Breast epithelium (tissue), 4 donors: ENCODE measurements at regions not wholly inside any gene's neighbourhood (a gene's known extent, or its start where the extent isn't known, plus 50 kb on each side); places are given as distances from the start of the nearest gene placed in this dataset.

Experiments used
- DNase-seq, 2 donors: peaks; one replicate each; pipeline ENCODE4 v3.0.0-alpha.2; 2019; ENCODE audit warnings: low spot score in 2 of 2
- H3K27ac ChIP-seq, 2 donors: fragments of 200-600 bp; sonication (generic) in 1 of 2; one replicate each; pipeline ENCODE4 v1.5.1; 2016 to 2019; ENCODE audit warnings: mild to moderate bottlenecking in 1 of 2
- H3K27me3 ChIP-seq, 2 donors: fragments of 200-600 bp; sonication (generic) in 1 of 2; one replicate each; pipeline versions ENCODE4 v1.5.1 to v1.6.0; 2017 to 2019; ENCODE audit warnings: control low read depth in 1 of 2, mild to moderate bottlenecking in 1 of 2
- H3K36me3 ChIP-seq: fragments of 200-600 bp; one replicate; pipeline ENCODE4 v1.5.1; 2019
- H3K4me1 ChIP-seq, 2 donors: fragments of 200-600 bp; sonication (generic); one replicate each; pipeline ENCODE4 v1.5.1; 2016 to 2019; ENCODE audit warnings: control low read depth in 1 of 2
- H3K4me3 ChIP-seq, 3 donors: fragments of 200-600 bp; sonication (generic); 1 replicate in 2 of 3; 2 replicates in 1 of 3; pipeline ENCODE4 v1.5.1; 2016 to 2019; ENCODE audit warnings: mild to moderate bottlenecking in 3 of 3, moderate library complexity in 2 of 3
- H3K9me3 ChIP-seq, 2 donors: fragments of 200-600 bp; sonication (generic) in 1 of 2; one replicate each; pipeline ENCODE4 v1.5.1; 2016 to 2019; ENCODE audit warnings: control low read depth in 1 of 2
- CTCF ChIP-seq, 3 donors: fragments of 450-650 bp; IDR thresholded peaks; one replicate each; pipeline ENCODE4 v1.5.1; 2016 to 2017; ENCODE audit warnings: antibody characterized with exemption in 3 of 3, mild to moderate bottlenecking in 3 of 3, moderate library complexity in 3 of 3
- POLR2A ChIP-seq: fragments of 450-650 bp; IDR thresholded peaks from one replicate; pipeline ENCODE4 v1.6.1; 2016; ENCODE audit warnings: antibody characterized with exemption, mild to moderate bottlenecking, moderate library complexity
- POLR2AphosphoS5 ChIP-seq, 3 donors: sonication (generic); formaldehyde crosslinking; IDR thresholded peaks; one replicate each; pipeline ENCODE4 v1.6.1; 2017; ENCODE audit warnings: antibody characterized with exemption in 3 of 3
- intact Hi-C: fragments of 100-400 bp; cut with DNase I; formaldehyde crosslinking; loops from one replicate; pipeline ENCODE4 v1.15.1; 2023; ENCODE audit warnings: low total_unique reads

GRCh38 chr15:54859982-54860381, 336.8 kb downstream of the RSL24D1 start:
- H3K4me3 ChIP-seq: no peak overlapping the region
- TF ChIP-seq CTCF (IDR thresholded peaks at IDR 0.05): no peak
- intact Hi-C loops: no loop called here
- H3K36me3 ChIP-seq: no peaks in the 10 kb centered on the region
- H3K27me3 ChIP-seq: no peaks in the 10 kb centered on the region
- no peaks in the 10 kb centered on the region for H3K4me1 ChIP-seq
- DNase-seq: no peak
- H3K27ac ChIP-seq: no peak overlapping the region
- H3K9me3 ChIP-seq: peaks cover 6 to 18% of the 10 kb centered on the region in 2 donors

- Histone ChIP-seq H3K4me3 (no peak overlapping the region), H3K27ac (no peak overlapping the region), H3K36me3 (no peaks in the 10 kb centered on the region), H3K9me3 (peaks cover 6 to 15% of the 10 kb centered on the region in 2 donors), H3K27me3 (no peaks in the 10 kb centered on the region), H3K4me1 (no peaks in the 10 kb centered on the region)
- TF ChIP-seq POLR2AphosphoS5 (IDR thresholded peaks at IDR 0.05): no peak
- no peak for TF ChIP-seq CTCF (IDR thresholded peaks at IDR 0.05)
- no peak for TF ChIP-seq POLR2A
- no peak for DNase-seq
- intact Hi-C loops: no loop called here
Measured at GRCh38 chr15:54854667-54855066, 342.1 kb downstream of the RSL24D1 start.

- intact Hi-C loops: no loop called here
- Histone ChIP-seq H3K36me3 (no peaks in the 10 kb centered on the region), H3K27me3 (no peaks in the 10 kb centered on the region), H3K4me1 (no peaks in the 10 kb centered on the region), H3K9me3 (peaks cover 0 to 4% of the 10 kb centered on the region in 2 donors), H3K4me3 (no peak overlapping the region), H3K27ac (no peak overlapping the region)
- no peak for TF ChIP-seq POLR2A
- no peak for TF ChIP-seq CTCF (IDR thresholded peaks at IDR 0.05)
- TF ChIP-seq POLR2AphosphoS5 (IDR thresholded peaks at IDR 0.05): no peak
- no peak for DNase-seq
Measured at GRCh38 chr15:54850101-54850500, 346.6 kb downstream of the RSL24D1 start.

GRCh38 chr15:54843006-54843405, 353.7 kb downstream of the RSL24D1 start:
- Histone ChIP-seq H3K27ac (no peak overlapping the region), H3K4me3 (no peak overlapping the region), H3K27me3 (no peaks in the 10 kb centered on the region), H3K36me3 (no peaks in the 10 kb centered on the region), H3K4me1 (no peaks in the 10 kb centered on the region), H3K9me3 (no peaks in the 10 kb centered on the region)
- DNase-seq: no peak
- intact Hi-C loops: no loop called here
- no peak for TF ChIP-seq POLR2A
- no peak for TF ChIP-seq CTCF (IDR thresholded peaks at IDR 0.05)
- TF ChIP-seq POLR2AphosphoS5 (IDR thresholded peaks at IDR 0.05): no peak

GRCh38 chr15:54841701-54842305, 354.9 kb downstream of the RSL24D1 start:
- no peak overlapping the region for H3K4me3 ChIP-seq
- H3K36me3 ChIP-seq: no peaks in the 10 kb centered on the region
- H3K4me1 ChIP-seq: no peaks in the 10 kb centered on the region
- H3K27me3 ChIP-seq: no peaks in the 10 kb centered on the region
- TF ChIP-seq POLR2A (no peak), CTCF (IDR thresholded peaks at IDR 0.05) (no peak), POLR2AphosphoS5 (IDR thresholded peaks at IDR 0.05) (no peak)
- intact Hi-C loops: no loop called here
- no peaks in the 10 kb centered on the region for H3K9me3 ChIP-seq
- no peak for DNase-seq
- no peak overlapping the region for H3K27ac ChIP-seq
